ENCODE measurements at regions not wholly inside any gene's neighbourhood (a gene's known extent, or its start where the extent isn't known, plus 50 kb on each side); places are given as distances from the start of the nearest gene placed in this dataset.
"Not testable (repeated sequence)": the region's sequence is repeated elsewhere in the genome, so short reads cannot be mapped to it uniquely, and the experiment has no call there.

DNA sequence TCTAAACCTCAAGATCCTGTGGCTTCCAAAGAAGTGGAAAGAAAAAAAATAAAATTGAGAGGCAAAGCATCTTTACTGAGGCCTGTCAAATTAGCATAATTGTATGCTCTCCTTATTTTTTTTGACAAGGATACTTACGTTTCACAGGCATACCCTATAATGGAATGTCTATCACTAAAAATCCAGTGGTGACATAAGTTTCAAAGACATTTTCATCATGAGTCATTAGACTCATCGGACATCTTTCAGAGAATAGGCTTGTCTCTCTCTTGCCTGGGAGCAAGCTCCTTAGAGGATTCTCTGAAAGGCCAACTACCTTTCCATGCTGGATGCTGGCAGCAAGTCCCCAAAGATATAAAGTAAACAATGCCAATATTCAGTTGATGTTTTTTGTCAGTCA, 380.7 kb upstream of the STEAP1 start:
- no peak for DNase-seq

DNA sequence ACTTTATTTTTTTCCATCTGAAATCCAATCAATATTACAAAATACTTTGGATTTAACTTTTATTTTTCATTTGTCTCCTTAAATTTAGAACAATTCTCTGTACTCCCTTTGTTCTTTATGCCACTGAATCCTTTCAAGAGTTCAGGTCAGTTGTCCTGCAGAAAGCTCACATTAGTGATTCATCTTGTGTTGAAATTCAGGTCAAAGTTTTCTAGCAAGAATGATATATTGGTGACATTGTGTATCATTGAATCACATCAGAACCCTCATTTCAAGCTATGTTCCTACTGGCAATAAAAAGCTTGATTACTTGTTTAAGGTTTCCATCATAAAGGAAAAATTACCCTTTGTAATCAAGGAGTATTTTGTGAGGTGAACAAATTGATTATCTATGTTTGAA, 378.8 kb upstream of the STEAP1 start:
- DNase-seq: no peak

DNA sequence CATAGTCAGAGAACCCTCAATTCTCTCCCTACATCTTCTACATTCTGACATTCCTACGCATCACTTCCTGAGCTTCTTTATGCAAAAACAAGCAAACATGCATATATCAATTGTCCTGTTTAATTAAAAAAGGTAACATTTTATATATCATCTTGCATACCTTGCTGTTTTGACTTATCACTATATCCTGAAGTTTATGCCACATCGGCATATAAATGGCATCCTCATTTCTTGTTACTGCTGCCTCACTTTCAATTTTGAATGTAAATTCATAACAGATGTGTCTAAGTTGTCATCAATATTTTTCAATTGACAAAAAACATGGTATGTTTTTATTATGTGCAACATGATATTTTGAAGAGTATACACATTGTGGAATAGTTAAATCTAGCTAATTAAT, 377.3 kb upstream of the STEAP1 start:
- no peak for DNase-seq

DNA sequence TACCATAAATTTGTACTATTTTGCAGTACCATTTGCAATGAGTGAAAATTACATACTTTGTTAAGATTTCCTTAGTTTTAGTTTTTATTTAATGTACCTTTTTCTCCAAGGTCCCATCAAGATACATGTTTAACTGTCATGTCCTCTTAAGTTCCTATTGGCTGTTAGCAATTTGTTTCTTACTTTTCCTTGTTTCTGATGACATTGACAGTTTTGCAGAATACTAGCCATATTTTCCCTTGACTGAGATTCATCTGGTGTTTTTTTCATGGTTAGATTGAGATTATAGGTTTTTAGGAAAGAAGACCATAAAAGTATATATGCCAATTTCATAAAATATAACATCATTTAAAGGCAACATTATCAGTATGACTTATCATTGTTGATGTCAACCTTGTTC, 376.8 kb upstream of the STEAP1 start:
- DNase-seq: no peak

DNA sequence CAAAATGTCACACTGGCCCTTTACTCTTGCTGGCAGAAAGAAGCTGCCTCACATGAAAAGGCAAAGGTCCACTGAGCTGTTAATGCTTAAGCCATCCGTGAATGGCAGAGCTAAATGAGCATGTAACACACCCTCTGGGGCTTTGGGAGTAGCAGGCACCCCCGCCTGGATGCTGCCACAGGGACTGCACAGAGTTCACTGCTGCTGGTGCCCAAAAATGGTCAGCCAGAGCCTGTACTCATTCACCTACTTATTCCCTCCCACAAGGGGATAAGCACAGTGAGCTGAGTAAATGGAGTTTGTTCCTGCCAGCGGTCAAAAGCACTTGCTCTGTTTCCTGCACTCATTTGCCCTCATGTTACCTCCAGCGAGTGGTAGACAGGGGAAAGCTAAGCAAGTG, 374.0 kb upstream of the STEAP1 start:
- no peak for DNase-seq

DNA sequence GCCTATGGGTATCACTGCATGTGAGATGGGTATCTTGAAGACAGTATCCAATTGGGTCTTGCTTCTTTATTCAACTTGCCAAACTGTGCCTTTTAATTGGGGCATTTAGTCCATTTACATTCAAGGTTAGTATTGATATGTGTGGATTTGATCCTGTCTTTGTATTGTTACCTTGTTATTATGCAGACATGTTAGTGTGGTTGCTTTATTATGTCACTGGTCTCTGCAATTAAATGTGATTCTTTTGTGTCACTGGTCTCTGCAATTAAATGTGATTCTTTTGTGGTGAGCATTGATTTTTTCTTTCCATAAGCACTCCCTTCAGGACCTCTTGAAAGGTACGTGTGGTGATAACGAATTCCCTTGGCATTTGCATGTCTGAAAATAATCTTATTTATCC, 357.8 kb upstream of the STEAP1 start:
- DNase-seq: no peak

DNA sequence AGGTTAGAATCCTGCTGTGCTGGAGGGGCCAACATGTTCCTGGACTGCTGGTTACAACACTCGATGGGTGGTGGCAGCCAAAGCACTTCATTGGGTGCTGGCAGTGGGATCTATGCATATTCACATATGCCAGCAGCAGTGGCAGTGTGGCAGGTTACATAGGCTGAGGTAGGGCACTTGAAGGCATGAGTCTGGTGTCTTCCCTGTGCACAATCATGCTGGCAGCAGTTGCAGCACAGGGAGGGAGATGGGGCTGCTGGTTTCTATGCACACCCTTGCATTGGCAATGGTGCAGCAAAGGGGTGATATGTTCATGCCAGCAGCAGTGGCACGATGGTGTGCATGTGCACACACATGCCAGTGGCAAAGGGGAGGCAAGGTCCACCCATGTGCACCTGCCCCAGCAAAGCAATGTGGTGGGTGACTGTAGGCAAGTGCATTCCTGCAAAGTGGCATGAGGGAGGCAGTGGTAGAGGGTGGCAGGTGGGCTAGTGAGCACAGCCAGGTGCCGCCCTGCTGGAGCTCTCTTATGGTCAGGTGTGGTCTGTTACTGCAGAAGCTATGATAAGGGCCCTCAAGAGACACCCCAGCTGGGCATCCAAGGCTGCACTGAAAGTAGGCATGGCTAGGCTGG, 356.2 kb upstream of the STEAP1 start:
- no peak for DNase-seq

DNA sequence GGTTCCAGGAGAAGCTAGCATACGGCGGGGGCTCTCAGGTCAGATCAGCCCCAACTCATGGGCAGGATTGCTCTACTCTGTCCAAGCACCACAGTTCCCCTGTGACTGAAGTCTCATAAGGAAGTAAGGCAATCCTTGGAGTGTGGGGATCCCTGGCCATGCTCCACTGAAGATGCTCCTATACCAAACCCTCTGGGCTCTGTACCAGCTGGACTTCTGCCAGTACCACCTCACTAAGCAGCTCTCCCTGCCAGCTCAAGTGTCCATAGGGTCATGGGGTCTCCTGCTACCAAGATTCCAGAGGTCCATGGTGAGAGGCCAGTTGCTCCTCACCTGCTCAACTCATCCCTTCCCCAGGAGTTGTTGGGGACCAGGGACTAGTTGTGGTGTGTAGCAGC, 355.7 kb upstream of the STEAP1 start:
- no peak for DNase-seq

DNA sequence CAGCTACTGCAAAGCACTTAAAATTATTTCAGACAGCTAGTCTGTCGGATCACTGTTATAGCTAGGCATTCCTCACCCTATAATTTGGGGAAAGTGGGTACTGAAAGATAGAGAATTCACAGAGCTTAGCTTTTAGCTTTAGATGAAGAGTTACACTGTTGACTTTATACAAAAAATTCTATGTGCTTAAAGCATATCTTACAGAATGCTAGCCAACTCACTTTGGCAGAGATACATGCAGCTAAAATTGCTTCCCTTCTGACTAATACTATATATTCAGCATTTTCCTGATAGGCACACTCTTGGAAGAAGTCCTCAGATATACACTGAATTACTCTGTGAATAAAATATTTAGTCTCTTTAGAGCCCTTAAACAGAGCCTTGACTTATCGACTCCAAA, 353.5 kb upstream of the STEAP1 start:
- DNase-seq: no peak

DNA sequence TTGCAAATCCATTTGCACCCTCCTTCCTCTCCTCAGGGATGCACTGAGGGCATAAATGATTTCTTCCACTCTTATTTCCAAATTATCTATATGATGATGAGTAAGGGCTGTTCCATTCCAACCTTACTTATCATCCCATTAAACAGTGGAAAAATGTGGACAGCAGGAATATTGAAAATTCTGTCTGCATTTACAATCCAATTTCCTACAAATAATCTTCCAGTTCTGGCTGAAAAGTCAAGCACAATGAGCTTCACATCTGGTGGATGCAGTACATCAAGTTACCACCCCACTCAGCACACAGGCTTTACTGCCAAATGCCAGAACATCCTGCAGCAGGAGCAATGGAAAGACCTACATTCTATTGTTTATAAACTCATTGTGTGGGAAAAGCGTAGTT, 345.0 kb upstream of the STEAP1 start:
- DNase-seq: no peak

DNA sequence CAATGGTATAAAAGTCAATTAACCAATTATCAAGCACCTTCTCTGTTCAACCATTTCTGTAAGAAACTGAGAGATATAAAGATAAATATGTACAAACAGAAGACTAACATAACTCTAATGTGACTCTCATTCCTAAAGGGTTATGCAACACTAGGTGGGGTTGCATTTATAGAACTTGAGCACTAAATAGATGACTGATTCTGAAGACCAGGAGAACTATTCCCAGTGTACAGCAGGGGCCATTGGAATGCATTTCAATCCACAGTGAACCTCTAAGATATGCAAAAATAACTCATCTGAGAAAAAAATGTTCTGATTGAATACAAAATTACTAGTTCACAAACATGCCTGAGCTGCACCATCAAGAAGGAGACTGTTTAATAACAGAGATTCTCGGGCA, 341.2 kb upstream of the STEAP1 start:
- no peak for DNase-seq

DNA sequence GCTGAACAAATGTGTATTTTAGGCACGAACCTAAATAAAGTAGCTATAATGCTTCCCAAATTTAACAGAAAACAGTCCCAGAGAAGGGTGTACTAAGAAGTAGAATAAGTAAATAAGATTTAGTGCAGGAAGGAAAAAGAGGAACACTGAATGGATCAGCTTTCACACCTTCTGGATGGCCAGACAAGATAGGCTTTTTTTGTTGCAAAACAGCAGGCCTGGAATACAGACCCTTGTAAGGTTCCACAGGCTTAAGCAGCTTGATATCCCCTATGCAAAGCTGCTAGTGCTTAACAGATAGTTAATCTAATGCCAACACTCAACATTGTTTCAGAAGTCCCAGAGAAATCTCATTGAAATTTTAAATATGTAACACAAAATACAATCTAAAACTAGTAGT, 328.1 kb upstream of the STEAP1 start:
- no peak for DNase-seq

DNA sequence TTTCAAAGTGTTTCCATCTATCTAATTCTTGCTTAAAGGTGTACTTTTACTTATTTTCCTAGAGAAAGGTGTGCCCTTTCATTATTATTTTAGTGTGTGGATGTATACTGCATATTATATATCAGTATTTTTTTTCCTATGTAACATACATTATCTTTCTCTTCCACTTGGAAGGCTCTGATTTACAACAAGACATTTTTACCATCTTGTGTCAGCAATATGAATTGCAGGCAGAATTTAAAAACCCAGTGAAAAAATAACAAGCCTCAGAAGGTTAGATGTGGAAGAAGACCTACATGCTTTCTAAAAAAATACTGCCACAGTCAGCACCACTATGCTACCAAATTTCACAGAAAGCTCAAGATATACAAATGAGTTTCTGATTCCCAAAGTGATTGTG, 327.7 kb upstream of the STEAP1 start:
- DNase-seq: no peak

DNA sequence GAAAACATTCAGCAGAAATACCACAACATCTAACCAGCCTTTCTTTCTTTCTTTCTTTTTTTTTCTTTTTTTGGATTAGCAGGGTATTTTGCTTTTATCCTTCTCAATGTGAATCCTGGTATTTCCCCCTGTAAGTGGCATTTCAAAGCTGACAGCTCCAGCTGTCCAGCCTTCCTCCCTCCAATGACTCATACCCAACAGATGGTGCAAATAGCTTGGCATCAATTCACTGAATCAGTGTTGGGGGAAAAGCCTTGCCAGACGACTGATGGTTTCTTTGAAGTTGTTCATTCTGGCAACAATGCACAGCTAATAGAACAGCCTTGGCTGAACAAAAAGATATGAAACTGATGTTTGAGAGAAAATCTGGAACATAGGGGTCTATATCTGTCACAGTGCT, 316.8 kb upstream of the STEAP1 start:
- DNase-seq: no peak

DNA sequence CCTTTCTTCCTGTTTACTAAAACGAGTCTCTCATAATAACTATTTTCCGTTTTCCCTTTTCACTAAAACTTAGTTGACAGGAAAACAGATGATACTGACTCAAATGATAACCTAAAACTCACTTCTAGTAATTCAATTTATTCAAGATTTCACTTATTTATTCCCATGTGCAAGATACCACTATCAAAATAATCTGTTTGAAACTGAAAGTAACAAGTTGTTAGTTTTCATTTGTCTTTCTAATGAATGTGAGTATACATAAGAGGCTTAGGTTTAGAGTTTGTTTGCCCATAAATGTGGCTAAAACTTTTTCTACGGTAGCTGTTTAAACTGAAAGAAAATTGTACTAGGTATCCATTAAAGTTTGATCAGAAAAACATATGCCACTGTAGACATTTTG, 314.9 kb upstream of the STEAP1 start:
- DNase-seq: no peak

DNA sequence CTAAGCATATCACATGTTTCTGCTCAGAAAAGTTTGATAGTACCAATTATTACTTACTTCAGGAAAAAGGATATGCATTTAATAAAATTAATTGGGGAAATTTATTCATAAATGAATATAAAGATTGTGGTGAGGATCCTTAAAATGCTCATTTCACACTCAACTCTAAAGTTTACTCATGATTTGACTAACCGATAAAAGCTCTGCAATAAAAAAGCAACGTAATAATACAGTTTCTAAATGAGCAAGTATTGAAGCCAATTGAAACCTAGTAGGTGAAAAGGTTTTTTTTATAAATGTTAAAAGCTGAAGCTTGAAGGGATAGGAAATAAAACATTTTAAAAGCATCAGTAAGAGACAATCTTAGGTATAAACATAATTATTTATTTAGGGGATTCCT, 308.3 kb upstream of the STEAP1 start:
- DNase-seq: no peak

DNA sequence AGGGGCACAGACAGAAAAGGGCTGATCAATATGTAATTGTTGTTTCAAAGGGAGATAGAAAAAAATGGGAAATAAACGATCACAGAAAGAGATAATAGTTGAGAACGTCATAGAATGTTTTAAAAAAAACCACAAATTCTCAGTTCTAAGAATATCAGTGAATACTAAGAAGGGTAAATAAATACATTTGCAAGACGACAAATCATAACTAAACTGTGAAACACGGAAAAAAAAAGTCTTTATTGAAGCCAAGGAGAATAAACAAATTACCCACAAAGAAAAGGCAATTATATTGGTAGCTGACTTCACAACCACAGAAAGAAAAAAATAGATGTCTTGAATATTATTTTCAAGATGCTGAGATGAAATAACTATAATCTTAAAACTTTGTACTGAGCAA, 305.2 kb upstream of the STEAP1 start:
- DNase-seq: no peak

DNA sequence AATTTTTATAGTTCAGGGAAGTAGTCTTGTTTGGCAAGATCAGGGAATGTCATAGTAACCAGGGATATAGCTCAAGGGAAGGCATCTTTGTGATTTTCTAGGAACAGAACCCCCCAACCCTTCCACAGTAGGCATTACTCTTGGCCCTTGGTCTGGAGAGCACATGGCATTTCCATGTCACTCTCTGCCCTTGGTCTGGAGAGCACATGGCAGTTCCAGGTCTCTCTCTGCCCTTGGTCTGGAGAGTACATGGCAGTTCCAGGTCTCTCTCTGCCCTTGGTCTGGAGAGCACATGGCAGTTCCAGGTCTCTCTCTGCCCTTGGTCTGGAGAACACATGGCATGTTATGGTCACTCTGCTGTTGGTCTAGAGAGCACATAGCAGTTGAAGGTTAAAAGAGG, 297.2 kb upstream of the STEAP1 start:
- DNase-seq: not testable (repeated sequence)

DNA sequence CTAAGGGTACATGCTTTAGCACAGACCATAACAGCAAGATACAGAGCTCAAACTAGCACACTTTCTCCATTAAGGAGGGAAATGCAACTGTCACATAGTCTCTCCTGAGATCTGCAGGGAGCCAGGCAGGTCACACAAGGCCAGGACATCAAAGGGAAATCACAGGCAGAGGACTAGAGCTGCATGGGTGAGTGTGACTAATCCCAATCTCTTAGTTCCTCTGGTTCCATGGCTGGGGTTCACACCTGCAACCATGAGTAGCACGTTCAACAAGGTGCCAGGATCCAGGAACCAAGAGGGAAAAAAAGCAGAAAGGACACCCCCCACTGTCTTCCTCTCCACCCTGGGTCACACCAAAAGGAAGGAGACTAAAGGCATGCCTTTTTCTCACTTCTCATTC, 296.5 kb upstream of the STEAP1 start:
- no peak for DNase-seq

DNA sequence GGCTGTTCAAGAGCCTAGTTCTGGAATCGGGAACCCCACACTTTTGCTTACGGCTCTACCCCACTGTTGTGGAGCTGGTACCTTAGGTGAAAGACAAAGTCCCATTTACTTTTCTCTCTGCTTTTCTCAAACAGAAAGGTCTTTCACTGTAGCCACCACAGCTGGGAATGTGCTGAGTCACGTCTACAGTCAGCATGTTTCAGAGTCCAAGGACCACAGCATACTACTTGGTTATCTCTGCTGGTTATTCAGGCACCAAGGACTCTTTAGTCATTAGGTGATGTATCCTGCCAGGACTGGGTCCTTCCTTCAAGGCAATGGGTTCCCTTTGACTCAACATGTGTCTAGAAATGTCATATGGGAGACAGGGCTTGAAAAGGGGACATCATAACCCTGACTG, 266.8 kb upstream of the STEAP1 start:
- DNase-seq: no peak

DNA sequence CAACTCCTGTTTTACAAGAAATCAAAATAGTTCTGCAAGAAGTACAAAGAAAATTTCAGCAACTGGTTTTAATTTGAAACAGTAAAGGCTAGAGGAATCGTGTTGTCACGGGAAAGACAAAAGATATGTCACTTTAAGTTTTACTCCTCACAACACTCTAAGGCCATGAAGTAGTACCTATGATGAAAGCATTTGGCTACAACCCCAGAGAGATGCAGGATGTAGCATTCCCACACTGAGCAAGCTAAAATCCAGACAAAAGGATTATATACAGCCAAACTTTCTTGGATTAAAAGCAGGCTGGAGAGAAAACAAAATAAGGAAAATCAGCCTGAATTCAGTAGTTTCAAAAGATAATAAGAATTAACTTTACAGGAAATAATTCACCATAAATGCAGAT, 245.5 kb upstream of the STEAP1 start:
- no peak for DNase-seq

DNA sequence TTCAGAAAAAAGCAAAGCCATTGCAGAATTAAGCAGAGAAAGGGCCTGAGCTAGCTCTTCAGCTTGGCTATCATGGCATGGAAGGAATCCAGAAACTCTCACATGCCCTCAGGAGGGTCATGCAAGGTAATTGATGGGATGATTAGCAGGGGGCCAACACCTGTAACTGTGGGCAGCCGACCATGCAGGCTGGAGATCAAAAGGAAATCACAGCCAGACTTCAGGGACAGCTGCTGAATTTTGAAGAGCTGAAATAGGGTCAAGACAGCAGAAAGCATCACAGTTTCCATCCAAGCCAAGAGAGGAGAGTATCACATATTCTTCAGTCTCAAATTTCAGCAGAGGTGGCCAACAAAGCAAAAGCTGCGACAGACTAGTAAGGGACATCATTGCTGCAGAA, 239.6 kb upstream of the STEAP1 start:
- peak in 1 of 2 experiments; percentile 5 for DNase-seq

DNA sequence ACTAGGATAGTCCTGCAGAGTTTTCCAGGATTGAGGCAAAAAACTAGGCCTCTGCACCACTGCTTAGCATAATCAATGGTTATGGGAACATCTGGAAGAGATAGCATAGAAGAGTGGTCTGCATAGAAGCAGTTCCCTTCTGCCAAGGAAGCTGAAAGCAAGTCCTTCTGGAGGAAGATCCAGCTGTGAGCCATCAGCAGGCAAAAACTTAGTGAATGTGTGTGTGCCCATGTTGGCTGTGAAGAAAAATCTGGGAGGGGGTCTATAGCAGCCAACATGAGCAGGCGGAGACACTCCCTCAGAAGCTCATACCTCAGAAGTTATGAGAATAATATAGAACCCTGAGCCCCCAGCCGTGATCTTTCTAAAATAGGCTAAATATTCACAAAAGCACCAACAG, 228.1 kb upstream of the STEAP1 start:
- no peak for DNase-seq

DNA sequence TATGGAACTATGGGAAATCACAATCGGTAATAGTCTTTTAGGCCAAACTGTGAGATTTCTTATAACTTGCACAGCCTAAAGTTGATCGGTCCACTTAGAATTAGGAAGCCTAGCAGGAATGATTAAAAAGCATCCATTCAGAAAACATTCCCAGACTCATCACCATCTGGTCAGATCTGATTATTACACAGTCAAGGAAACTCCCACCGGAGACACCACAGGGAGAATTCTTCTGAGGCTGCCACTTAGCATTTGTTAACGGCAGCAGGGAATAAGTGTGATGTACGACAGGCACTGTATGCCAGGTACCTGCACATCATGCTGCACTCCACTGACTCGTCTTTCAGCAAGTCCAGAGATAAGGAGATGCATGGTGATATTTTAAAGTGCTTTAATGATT, 227.6 kb upstream of the STEAP1 start:
- DNase-seq: no peak

DNA sequence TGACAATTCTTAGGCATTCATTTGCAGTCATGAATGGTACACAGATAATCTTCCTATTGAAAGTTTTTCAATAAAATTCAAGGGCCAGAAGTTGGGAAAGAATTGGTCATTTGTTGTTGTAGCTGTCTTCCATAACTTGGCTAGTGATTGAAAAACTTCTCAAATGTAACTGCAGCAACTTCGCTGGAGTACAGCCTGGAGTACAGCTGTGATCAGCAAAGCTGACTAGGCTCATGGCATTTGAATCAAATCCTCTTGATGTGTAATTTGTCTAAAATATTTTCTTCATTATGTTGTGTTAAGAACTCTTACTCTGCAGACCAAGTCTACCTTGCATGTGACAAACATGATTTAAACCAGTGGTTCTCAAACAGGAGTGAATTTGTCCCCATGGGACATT, 226.5 kb upstream of the STEAP1 start:
- no peak for DNase-seq

DNA sequence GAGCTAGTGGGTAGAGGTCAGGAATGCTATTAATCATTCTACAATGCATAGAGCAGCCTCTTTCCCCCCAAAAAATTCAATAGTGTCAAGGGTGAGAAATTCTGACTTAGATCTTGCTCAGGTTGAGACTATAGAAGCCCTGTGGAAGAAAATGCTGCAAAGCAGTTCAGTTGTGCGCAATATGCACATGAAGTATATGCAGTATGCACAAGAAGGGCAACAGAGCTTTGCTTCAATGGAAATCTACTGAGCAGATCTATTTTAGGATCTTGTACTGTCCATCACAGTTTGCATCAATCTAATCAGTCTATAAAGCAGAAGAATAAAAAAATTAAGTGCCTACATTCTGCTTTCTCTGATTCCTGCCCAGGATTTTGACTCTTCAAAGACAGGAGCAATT, 225.8 kb upstream of the STEAP1 start:
- no peak for DNase-seq
